ENCODE measurements at regions not wholly inside any gene's neighbourhood (a gene's known extent, or its start where the extent isn't known, plus 50 kb on each side); places are given as distances from the start of the nearest gene placed in this dataset.

- TF ChIP-seq CTCF (IDR thresholded peaks at IDR 0.05): peak; percentile 14
- Mint-ChIP-seq H3K27me3 (ENCODE audit: low read depth in 3 of 3) (no peaks in the 10 kb centered on the region), H3K4me3 (no peak overlapping the region), H3K9me3 (peaks cover 0 to 3% (median 0%) of the 10 kb centered on the region in 7 donors), H3K4me1 (peaks cover 4% of the 10 kb centered on the region), H3K36me3 (no peaks in the 10 kb centered on the region), H3K27ac (no peak overlapping the region)
- no peak overlapping the region for H3K9ac ChIP-seq (ENCODE audit: insufficient read depth, low read length, poor library complexity, severe bottlenecking)
- H2AFZ ChIP-seq (ENCODE audit: insufficient read depth, low read depth, low read length, poor library complexity, severe bottlenecking): no peak overlapping the region
- intact Hi-C loops (cut with micrococcal nuclease): no loop called here
- H3K79me2 ChIP-seq (ENCODE audit: insufficient read depth, low read length): no peaks in the 10 kb centered on the region
- H3K27ac ChIP-seq (ENCODE audit: low read depth in 1 of 2, low read length in 2 of 2): no peak overlapping the region
- no peaks in the 10 kb centered on the region for H4K20me1 ChIP-seq (ENCODE audit: insufficient read depth, low read length)
- H3K27me3 ChIP-seq (ENCODE audit: control insufficient read depth in 2 of 2, insufficient read depth in 2 of 2, low read length in 2 of 2): no peaks in the 10 kb centered on the region
- H3K9me3 ChIP-seq (replicated peaks in 1 of 2; ENCODE audit: control insufficient read depth in 1 of 2, insufficient read depth in 1 of 2, low read length in 2 of 2): no peaks in the 10 kb centered on the region
- H3K4me3 ChIP-seq (replicated peaks in 1 of 3; ENCODE audit: low read depth in 2 of 3, low read length in 3 of 3): no peak overlapping the region
- no CpG with 5 or more reads among the region's 2 CpGs for WGBS (ENCODE audit: insufficient coverage)
- no peaks in the 10 kb centered on the region for H3K4me1 ChIP-seq (ENCODE audit: control insufficient read depth in 1 of 2, insufficient read depth in 2 of 2, low read length in 2 of 2)
- H3K36me3 ChIP-seq (replicated peaks in 1 of 2; ENCODE audit: control insufficient read depth in 1 of 2, insufficient read depth in 2 of 2, low read length in 2 of 2): no peaks in the 10 kb centered on the region
- no peak overlapping the region for H3K4me2 ChIP-seq (replicated peaks; ENCODE audit: extremely low read depth, low read length, poor library complexity, severe bottlenecking)
- peak in 1 of 3 donors; percentile 6 for DNase-seq
Observed at GRCh38 chr13:38417727-38418126, 68.1 kb downstream of the UFM1 start.

- DNase-seq: no peak
- H3K27ac Mint-ChIP-seq: no peak overlapping the region
- Histone ChIP-seq H3K4me2 (replicated peaks; ENCODE audit: extremely low read depth, low read length, poor library complexity, severe bottlenecking) (no peak overlapping the region), H3K36me3 (replicated peaks in 1 of 2; ENCODE audit: control insufficient read depth in 1 of 2, insufficient read depth in 2 of 2, low read length in 2 of 2) (no peaks in the 10 kb centered on the region), H3K4me3 (replicated peaks in 1 of 3; ENCODE audit: low read depth in 2 of 3, low read length in 3 of 3) (no peak overlapping the region), H4K20me1 (ENCODE audit: insufficient read depth, low read length) (no peaks in the 10 kb centered on the region), H3K79me2 (ENCODE audit: insufficient read depth, low read length) (no peaks in the 10 kb centered on the region), H3K4me1 (ENCODE audit: control insufficient read depth in 1 of 2, insufficient read depth in 2 of 2, low read length in 2 of 2) (no peaks in the 10 kb centered on the region), H3K9ac (ENCODE audit: insufficient read depth, low read length, poor library complexity, severe bottlenecking) (no peak overlapping the region), H2AFZ (ENCODE audit: insufficient read depth, low read depth, low read length, poor library complexity, severe bottlenecking) (no peak overlapping the region), H3K9me3 (replicated peaks in 1 of 2; ENCODE audit: control insufficient read depth in 1 of 2, insufficient read depth in 1 of 2, low read length in 2 of 2) (no peaks in the 10 kb centered on the region), H3K27me3 (ENCODE audit: control insufficient read depth in 2 of 2, insufficient read depth in 2 of 2, low read length in 2 of 2) (no peaks in the 10 kb centered on the region), H3K27ac (ENCODE audit: low read depth in 1 of 2, low read length in 2 of 2) (no peak overlapping the region)
- intact Hi-C loops (cut with micrococcal nuclease): no loop called here
- peaks cover 4% of the 10 kb centered on the region for H3K4me1 Mint-ChIP-seq
- no peak overlapping the region for H3K4me3 Mint-ChIP-seq
- H3K27me3 Mint-ChIP-seq (ENCODE audit: low read depth in 3 of 3): no peaks in the 10 kb centered on the region
- no peak for TF ChIP-seq CTCF (IDR thresholded peaks at IDR 0.05)
- H3K9me3 Mint-ChIP-seq: peaks cover 0 to 3% (median 0%) of the 10 kb centered on the region in 7 donors
- no peaks in the 10 kb centered on the region for H3K36me3 Mint-ChIP-seq
Observed at GRCh38 chr13:38418286-38418685, 68.6 kb downstream of the UFM1 start.
